GM12892 (cell line): ENCODE measurements at regions not wholly inside any gene's neighbourhood (a gene's known extent, or its start where the extent isn't known, plus 50 kb on each side); places are given as distances from the start of the nearest gene placed in this dataset.

Experiments used
- POLR2A ChIP-seq: IDR thresholded peaks from 2 replicates; pipeline ENCODE4 v1.6.1; 2011; ENCODE audit warnings: low read depth, low read length, control low read depth
- POLR2AphosphoS5 ChIP-seq: IDR thresholded peaks from 2 replicates; pipeline ENCODE4 v1.6.1; 2011; ENCODE audit warnings: low read depth, low read length, control low read depth

GRCh38 chr9:28866951-28867350 lies 1293.7 kb upstream of the C9orf72 start:
- TF ChIP-seq POLR2AphosphoS5 = no peak
- TF ChIP-seq POLR2A = no peak
